ENCODE measurements at regions not wholly inside any gene's neighbourhood (a gene's known extent, or its start where the extent isn't known, plus 50 kb on each side); places are given as distances from the start of the nearest gene placed in this dataset.

- H3K9me3 ChIP-seq (replicated peaks) = no peaks in the 10 kb centered on the region
- no peaks in the 10 kb centered on the region for H3K4me1 ChIP-seq
- H3K27me3 ChIP-seq = 0 out of 2 replicates have a peak, but pooled peaks cover 6% of the 10 kb centered on the region
- no peak overlapping the region for H3K27ac ChIP-seq
- DNase-seq = no peak
- H3K4me3 ChIP-seq = no peak overlapping the region
- H3K36me3 ChIP-seq = no peaks in the 10 kb centered on the region
Observed at GRCh38 chr20:8935878-8936277, 133.0 kb upstream of the PLCB4 start.

GRCh38 chr20:8938532-8938931, 130.4 kb upstream of the PLCB4 start:
- no peak for DNase-seq
- no peak overlapping the region for H3K27ac ChIP-seq
- no peaks in the 10 kb centered on the region for H3K36me3 ChIP-seq
- H3K9me3 ChIP-seq (replicated peaks) = no peaks in the 10 kb centered on the region
- no peaks in the 10 kb centered on the region for H3K27me3 ChIP-seq
- H3K4me1 ChIP-seq = no peaks in the 10 kb centered on the region
- H3K4me3 ChIP-seq = no peak overlapping the region

GRCh38 chr20:8940326-8940725, 128.6 kb upstream of the PLCB4 start:
- H3K9me3 ChIP-seq (replicated peaks) = no peaks in the 10 kb centered on the region
- H3K27me3 ChIP-seq = 0 out of 2 replicates have a peak, but pooled peaks cover 2% of the 10 kb centered on the region
- H3K4me1 ChIP-seq = no peaks in the 10 kb centered on the region
- no peak for DNase-seq
- no peaks in the 10 kb centered on the region for H3K36me3 ChIP-seq
- no peak overlapping the region for H3K27ac ChIP-seq
- H3K4me3 ChIP-seq = no peak overlapping the region

GRCh38 chr20:8943631-8944030, 125.3 kb upstream of the PLCB4 start:
- no peaks in the 10 kb centered on the region; the same call in 1 of the 2 replicates for H3K4me1 ChIP-seq
- no peak overlapping the region for H3K4me3 ChIP-seq
- no peak overlapping the region for H3K27ac ChIP-seq
- no peak for DNase-seq
- H3K36me3 ChIP-seq = no peaks in the 10 kb centered on the region
- H3K9me3 ChIP-seq (replicated peaks) = no peaks in the 10 kb centered on the region
- peaks cover 13% of the 10 kb centered on the region; the same call in 1 of the 2 replicates for H3K27me3 ChIP-seq

GRCh38 chr20:8946036-8946940, 122.6 kb upstream of the PLCB4 start:
- peak in 1 of 2 experiments; percentile 29 for DNase-seq
- no peak overlapping the region for H3K27ac ChIP-seq
- H3K4me3 ChIP-seq = no peak overlapping the region
- no peaks in the 10 kb centered on the region for H3K36me3 ChIP-seq
- no peaks in the 10 kb centered on the region; the same call in 1 of the 2 replicates for H3K4me1 ChIP-seq
- no peaks in the 10 kb centered on the region for H3K9me3 ChIP-seq (replicated peaks)
- peaks cover 13% of the 10 kb centered on the region; the same call in 1 of the 2 replicates for H3K27me3 ChIP-seq

GRCh38 chr20:8948442-8949020, 120.4 kb upstream of the PLCB4 start:
- Histone ChIP-seq H3K27me3 (peaks cover 13% of the 10 kb centered on the region; the same call in 1 of the 2 replicates), H3K4me3 (no peak overlapping the region), H3K36me3 (no peaks in the 10 kb centered on the region), H3K4me1 (no peaks in the 10 kb centered on the region; the same call in 1 of the 2 replicates), H3K27ac (no peak overlapping the region), H3K9me3 (replicated peaks) (no peaks in the 10 kb centered on the region)
- DNase-seq = no peak

- DNase-seq = peak; percentile 49
- Histone ChIP-seq H3K36me3 (no peaks in the 10 kb centered on the region), H3K4me3 (no peak overlapping the region), H3K27me3 (peaks cover 10% of the 10 kb centered on the region; the same call in 1 of the 2 replicates), H3K9me3 (replicated peaks) (no peaks in the 10 kb centered on the region), H3K27ac (no peak overlapping the region), H3K4me1 (no peaks in the 10 kb centered on the region; the same call in 1 of the 2 replicates)
Observed at GRCh38 chr20:8951164-8951563, 117.7 kb upstream of the PLCB4 start.

- no peak for DNase-seq
- Histone ChIP-seq H3K27ac (no peak overlapping the region), H3K9me3 (replicated peaks) (no peaks in the 10 kb centered on the region), H3K4me3 (no peak overlapping the region), H3K4me1 (no peaks in the 10 kb centered on the region), H3K36me3 (no peaks in the 10 kb centered on the region), H3K27me3 (peaks cover under 1% of the 10 kb centered on the region; the same call in 1 of the 2 replicates)
Observed at GRCh38 chr20:8952721-8953120, 116.2 kb upstream of the PLCB4 start.

GRCh38 chr20:8953300-8953699, 115.6 kb upstream of the PLCB4 start:
- Histone ChIP-seq H3K9me3 (replicated peaks) (no peaks in the 10 kb centered on the region), H3K4me3 (no peak overlapping the region), H3K4me1 (no peaks in the 10 kb centered on the region), H3K36me3 (no peaks in the 10 kb centered on the region), H3K27me3 (no peaks in the 10 kb centered on the region), H3K27ac (no peak overlapping the region)
- no peak for DNase-seq

GRCh38 chr20:8960241-8960640, 108.6 kb upstream of the PLCB4 start:
- H3K36me3 ChIP-seq = no peaks in the 10 kb centered on the region
- no peak overlapping the region for H3K27ac ChIP-seq
- no peak for DNase-seq
- H3K4me3 ChIP-seq = no peak overlapping the region
- H3K9me3 ChIP-seq (replicated peaks) = no peaks in the 10 kb centered on the region
- H3K27me3 ChIP-seq = no peaks in the 10 kb centered on the region
- no peaks in the 10 kb centered on the region for H3K4me1 ChIP-seq

- DNase-seq = no peak
- no peak overlapping the region for H3K4me3 ChIP-seq
- no peak overlapping the region for H3K27ac ChIP-seq
- H3K4me1 ChIP-seq = no peaks in the 10 kb centered on the region
- H3K9me3 ChIP-seq (replicated peaks) = no peaks in the 10 kb centered on the region
- no peaks in the 10 kb centered on the region for H3K27me3 ChIP-seq
- H3K36me3 ChIP-seq = no peaks in the 10 kb centered on the region
Observed at GRCh38 chr20:8963330-8963729, 105.6 kb upstream of the PLCB4 start.

GRCh38 chr20:8964959-8965562, 103.8 kb upstream of the PLCB4 start:
- H3K27me3 ChIP-seq = no peaks in the 10 kb centered on the region
- no peaks in the 10 kb centered on the region for H3K4me1 ChIP-seq
- no peaks in the 10 kb centered on the region for H3K36me3 ChIP-seq
- H3K4me3 ChIP-seq = no peak overlapping the region
- DNase-seq = no peak
- H3K27ac ChIP-seq = no peak overlapping the region
- no peaks in the 10 kb centered on the region for H3K9me3 ChIP-seq (replicated peaks)

GRCh38 chr20:8967641-8968245, 101.1 kb upstream of the PLCB4 start:
- no peak for DNase-seq
- no peaks in the 10 kb centered on the region for H3K36me3 ChIP-seq
- H3K9me3 ChIP-seq (replicated peaks) = no peaks in the 10 kb centered on the region
- no peak overlapping the region for H3K4me3 ChIP-seq
- H3K27me3 ChIP-seq = no peaks in the 10 kb centered on the region
- no peak overlapping the region for H3K27ac ChIP-seq
- H3K4me1 ChIP-seq = no peaks in the 10 kb centered on the region

GRCh38 chr20:8969146-8969583, 99.7 kb upstream of the PLCB4 start:
- Histone ChIP-seq H3K27me3 (no peaks in the 10 kb centered on the region), H3K9me3 (replicated peaks) (no peaks in the 10 kb centered on the region), H3K4me1 (no peaks in the 10 kb centered on the region), H3K27ac (no peak overlapping the region), H3K4me3 (no peak overlapping the region), H3K36me3 (no peaks in the 10 kb centered on the region)
- no peak for DNase-seq

Data from SJCRH30 (cell line).